ENCODE measurements at regions not wholly inside any gene's neighbourhood (a gene's known extent, or its start where the extent isn't known, plus 50 kb on each side); places are given as distances from the start of the nearest gene placed in this dataset.

GRCh38 chr6:22722913-22723312 lies 153.5 kb downstream of the HDGFL1 start:
- TF ChIP-seq POLR2AphosphoS5 (IDR thresholded peaks at IDR 0.05) (no peak), POLR2A (IDR thresholded peaks at IDR 0.05) (no peak), CTCF (IDR thresholded peaks at IDR 0.05) (no peak)
